GM18507 (cell line): ENCODE measurements at regions not wholly inside any gene's neighbourhood (a gene's known extent, or its start where the extent isn't known, plus 50 kb on each side); places are given as distances from the start of the nearest gene placed in this dataset.
"Not testable (repeated sequence)": the region's sequence is repeated elsewhere in the genome, so short reads cannot be mapped to it uniquely, and the experiment has no call there.

Experiments used
- DNase-seq: peaks from one replicate; pipeline ENCODE4 v3.0.0; 2011; ENCODE audit warnings: low read depth; ENCODE audit not compliant: insufficient read length; ENCODE audit errors: extremely low spot score
- FAIRE-seq: peaks from 2 replicates; lab custom pipeline; 2011; peaks lifted over from hg19 to GRCh38; lab: Jason Lieb, UNC

DNA sequence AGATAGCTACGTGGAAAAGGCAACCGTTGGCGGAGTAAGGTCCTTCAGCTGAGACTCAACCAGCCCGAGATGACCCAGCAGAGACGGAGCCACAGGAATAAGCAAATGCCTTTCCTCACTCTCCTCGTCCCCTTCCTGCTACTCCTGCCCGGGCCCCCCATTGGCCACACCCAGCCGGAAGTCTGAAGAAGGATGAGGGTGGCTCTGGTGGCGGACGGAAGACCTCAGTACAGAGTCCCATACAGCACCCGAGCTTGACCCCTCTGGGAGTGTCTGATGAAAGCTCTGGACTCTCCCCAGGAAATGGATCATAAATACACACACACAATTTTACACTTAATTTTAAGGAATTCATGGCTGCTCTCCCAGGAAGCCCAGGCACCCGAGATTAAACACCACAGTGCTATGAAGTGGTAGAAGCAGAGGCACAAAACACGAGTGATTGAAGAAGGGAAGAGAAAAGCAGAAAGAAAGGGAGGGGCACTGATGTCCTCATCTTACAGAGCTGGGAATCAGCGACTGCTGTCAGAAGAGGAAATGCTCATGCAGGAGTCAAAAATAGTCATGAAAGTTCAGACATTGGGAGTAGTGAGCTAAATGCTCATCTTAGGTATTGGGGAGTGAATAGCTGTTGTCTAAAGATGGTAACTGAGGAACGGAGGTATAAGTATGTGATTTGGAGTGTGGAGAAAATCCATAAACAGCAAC is 125.6 kb downstream of the BANF2 start:
- FAIRE-seq, result no peak
- no peak for DNase-seq

GRCh38 chr20:17824676-17825251 is 125.0 kb downstream of the BANF2 start:
- FAIRE-seq (no peak), DNase-seq (no peak)

DNA sequence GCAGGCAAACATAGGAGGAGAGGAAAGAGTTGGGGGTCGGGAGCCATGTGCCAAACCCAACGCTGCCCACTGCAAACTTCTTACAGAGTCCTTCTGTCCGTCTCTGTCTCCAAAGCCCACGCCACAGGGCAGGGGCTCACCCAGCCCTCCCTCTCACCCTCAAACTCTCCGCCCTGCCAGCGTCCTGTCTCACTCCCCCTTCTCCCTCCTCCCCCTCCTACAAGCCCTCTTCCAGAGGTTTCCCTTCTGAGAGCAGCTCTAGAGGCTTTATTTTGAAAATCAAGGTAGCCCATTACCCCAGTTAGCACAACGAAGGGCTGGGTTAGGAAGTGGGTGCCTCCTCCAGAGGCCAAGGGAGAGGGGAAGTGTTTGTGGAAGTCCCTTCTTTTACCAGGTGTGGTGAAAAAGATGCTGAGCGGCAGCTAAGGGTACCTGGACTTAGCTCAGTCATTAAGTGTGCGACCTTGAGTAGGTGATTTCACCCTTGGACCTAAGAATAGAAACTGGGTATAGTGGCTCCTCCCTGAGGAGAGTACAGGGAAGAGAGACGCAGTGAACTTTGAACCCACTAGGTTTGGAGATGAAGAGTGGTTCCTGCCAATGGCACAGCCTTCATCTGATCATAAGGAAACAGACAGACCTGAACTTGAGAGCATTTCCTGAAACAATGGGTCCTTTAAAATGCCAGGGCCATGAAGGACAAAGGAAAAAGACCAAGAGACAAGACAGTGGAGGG is 123.8 kb downstream of the BANF2 start:
- DNase-seq (no peak), FAIRE-seq (no peak)

DNA sequence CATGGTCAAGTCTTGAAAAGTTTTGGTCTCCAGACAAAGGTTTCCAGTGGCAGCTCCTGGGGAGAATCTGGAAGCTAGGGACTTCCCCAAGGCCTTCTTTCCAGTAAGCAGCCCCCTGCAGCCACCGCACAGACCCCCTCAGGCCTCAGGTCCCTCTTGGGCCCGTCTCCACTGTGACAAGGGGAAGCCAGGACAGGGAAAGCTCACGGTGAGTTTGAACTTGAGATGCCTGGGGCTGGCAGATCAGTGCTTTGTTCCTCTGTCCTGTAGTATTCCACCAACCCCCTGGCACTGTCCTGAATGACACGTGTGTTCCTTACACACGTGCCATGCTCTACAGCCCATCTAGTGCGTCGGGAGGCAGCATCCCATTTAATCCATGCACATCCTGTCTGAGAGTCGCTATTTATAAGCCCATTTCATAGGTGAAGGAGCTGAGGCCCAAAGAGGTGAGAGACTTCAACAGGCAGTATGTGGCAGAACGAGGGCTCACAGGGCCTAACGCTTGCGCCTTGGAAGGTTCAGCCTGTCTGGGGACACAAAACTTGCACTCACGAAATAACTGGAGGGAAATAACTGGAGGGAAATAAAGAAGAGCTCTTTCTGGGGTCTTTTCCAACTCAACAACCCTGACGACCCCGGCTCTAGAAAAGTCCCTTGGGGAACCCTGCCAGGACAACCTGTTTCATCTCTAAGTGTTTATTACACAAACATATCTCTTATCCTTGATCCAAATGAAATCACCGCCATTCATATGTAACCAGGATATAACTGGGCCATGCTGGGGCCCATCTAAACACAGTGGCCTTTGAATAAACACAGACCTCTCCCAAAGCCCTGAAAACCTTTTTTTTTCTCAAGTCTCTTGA is 123.0 kb downstream of the BANF2 start:
- FAIRE-seq (no peak), DNase-seq (no peak)

DNA sequence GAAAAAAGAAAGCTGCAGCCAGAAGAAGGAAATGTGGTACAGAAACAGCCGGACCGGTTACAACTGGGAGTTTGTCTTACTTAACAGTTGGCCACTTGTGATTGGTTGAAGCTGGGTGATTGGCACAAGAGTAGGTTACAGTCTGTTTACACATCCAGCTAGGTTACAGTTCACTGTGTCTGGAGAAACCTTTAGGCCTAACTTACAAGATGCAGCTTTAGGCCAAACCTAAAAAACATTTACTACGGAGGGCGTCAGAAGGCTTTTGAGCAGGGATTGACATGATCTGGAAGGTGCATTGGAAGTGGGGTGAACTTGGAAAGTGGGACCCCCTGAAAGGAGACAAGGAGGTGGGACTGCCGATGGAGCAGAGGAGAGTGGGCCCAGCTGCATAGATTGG is 122.3 kb downstream of the BANF2 start:
- DNase-seq (no peak), FAIRE-seq (no peak)

GRCh38 chr20:17821606-17822005 is 121.8 kb downstream of the BANF2 start:
- FAIRE-seq, DNase-seq: not testable (repeated sequence)

- DNase-seq (no peak), FAIRE-seq (no peak)
Measured at GRCh38 chr20:17819395-17820093, 119.8 kb downstream of the BANF2 start.

- FAIRE-seq (no peak), DNase-seq (no peak)
Measured at GRCh38 chr20:17818187-17818586, 118.4 kb downstream of the BANF2 start.

- no peak for FAIRE-seq
Measured at GRCh38 chr20:17816804-17817587, 117.2 kb downstream of the BANF2 start.

GRCh38 chr20:17811628-17811965 is 111.8 kb downstream of the BANF2 start:
- DNase-seq (no peak), FAIRE-seq (no peak)

More at GRCh38 chr20:17816804-17817587, 117.2 kb downstream of the BANF2 start:
- no peak for DNase-seq

DNA sequence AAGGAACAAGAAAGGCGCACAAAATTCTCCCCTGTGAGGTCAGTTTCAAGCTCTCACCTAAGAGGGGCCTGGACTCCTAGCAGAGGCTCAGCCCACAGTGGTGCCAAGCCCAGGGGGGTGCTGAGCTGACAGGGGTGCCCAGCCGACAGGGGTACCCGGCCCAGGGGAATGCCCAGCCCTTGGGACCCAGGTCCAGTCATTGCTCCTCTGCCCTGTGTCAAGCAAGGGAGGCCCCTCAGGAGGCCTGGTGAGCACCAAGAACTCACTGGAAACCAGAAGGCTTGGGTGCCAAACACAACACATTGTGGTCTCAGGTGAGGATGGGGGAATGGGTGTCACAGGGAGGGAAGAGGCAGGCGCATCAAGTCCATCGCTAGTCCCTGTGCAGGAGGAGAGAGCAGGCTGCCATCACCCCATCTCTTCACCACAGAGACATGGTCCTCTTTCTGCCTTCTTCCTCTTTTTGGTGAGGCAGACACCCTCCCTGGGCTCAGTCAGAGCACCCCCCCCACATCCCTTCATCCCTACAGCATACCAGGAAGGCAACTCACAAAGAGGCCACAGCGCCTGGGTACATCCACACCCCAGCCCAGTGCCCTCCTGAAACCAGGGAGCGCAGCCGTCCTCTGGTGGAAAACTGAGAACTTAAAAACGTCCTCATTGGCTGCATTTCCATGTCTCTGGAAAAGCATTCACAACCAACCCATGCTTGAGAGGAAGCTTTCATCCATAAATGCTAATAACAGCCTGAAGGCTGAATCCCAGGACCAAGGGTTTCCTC is 111.3 kb downstream of the BANF2 start:
- DNase-seq (no peak), FAIRE-seq (no peak)

DNA sequence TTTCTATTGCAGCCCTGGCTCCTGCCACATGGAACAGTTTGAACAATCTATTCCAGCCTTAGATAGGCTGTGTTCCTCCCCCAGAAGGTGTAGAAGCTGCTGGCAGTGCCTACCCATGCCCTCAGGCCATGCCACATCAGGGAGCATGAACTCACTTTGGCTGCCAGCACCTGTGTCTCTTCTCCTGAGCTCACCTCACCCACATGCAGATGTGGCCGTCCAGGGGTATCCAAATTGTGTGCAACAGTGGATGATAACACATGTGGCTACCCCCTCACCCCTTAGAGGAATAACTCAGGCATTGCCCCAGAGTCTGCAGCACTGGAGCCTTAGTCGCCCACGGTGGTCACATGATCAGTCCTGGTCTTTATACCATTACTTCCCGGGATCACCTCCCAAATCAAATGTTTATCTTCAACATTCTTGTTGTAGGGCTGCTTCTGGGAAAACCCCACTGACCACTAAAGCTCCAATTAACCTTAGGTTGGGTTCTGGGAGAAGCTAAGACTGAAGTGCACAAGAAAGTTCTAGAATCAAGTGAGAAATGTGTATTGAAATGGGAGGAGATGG is 110.4 kb downstream of the BANF2 start:
- DNase-seq (no peak), FAIRE-seq (no peak)

DNA sequence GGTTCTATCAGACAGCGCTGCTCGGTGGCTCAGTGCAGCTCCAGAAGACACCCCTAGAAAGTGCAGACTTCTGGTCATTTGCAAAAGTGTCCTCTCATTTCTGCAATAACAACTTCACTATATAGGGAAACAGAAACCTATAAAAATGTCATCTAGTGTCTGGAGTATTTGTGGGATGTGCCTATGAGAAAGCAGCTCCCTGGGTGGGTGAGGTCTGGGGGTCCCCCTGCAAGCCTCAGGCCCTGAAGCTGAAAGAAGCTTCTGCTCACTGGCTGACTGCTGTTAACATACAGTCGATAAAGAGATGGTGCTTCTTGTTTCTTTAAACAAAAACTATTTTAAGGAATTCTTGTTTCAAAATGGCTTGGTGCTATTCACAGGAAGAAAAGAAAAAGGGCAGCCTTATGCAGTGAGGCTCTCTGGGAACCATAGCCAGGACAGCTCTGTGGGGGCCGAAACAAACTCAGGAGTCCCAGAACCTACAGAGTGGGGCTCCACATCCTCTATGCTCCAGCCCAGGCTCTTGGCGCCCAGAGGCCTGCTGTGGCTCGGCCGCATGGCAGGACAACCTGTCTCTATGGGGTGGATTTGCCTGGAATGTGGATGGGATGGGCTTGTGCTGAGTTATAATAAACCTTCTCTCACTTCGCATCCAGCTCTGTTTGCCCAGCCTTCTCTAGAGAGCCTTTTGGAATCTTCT is 109.7 kb downstream of the BANF2 start:
- FAIRE-seq (no peak), DNase-seq (no peak)

GRCh38 chr20:17808782-17809181 is 109.0 kb downstream of the BANF2 start:
- FAIRE-seq (no peak), DNase-seq (no peak)

- no peak for FAIRE-seq
Measured at GRCh38 chr20:17808357-17808756, 108.6 kb downstream of the BANF2 start.

DNA sequence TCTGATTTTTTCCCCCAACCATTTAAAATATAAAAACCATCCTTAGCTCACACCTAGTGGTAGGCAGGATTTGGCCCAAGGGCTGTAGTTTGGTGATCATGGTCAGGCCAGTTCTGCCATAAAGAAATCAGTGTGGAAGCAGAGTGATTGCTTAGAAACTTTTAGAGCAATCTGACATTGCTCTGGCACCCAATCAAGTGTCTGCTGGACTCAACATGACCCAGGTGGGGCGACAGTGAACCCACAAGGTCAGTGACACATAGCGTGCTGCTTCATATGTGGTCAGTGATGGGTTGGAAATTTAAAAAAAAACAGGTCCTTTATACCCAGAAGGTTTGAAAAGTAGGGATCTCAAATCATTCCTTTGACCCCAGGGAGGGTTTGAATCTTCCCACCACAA is 107.9 kb downstream of the BANF2 start:
- FAIRE-seq, result no peak
- DNase-seq, result no peak

More at GRCh38 chr20:17808357-17808756, 108.6 kb downstream of the BANF2 start:
- no peak for DNase-seq
